Activated CD4-positive, alpha-beta T cell treated with anti-CD3 and anti-CD28 coated beads, Interleukin-2, amount 10 ng/mL, durations not matched to agents 7 days and 5 days (primary cell): ENCODE measurements at regions not wholly inside any gene's neighbourhood (a gene's known extent, or its start where the extent isn't known, plus 50 kb on each side); places are given as distances from the start of the nearest gene placed in this dataset.
"Not testable (repeated sequence)": the region's sequence is repeated elsewhere in the genome, so short reads cannot be mapped to it uniquely, and the experiment has no call there.

Experiments
- CTCF ChIA-PET: fragments of 350-600 bp; sonication (Branson Sonifier 250); formaldehyde crosslinking; loops from one replicate; lab custom pipeline; 2021; ENCODE audit warnings: antibody characterized with exemption; lab: Charles Lee
- POLR2A ChIA-PET: fragments of 350-600 bp; sonication (Branson Sonifier 250); formaldehyde crosslinking; loops from one replicate; lab custom pipeline; 2021; ENCODE audit warnings: antibody characterized with exemption; lab: Charles Lee
- DNase-seq: peaks from one replicate; pipeline ENCODE4 v3.0.0-alpha.2; 2020
- H3K27ac Mint-ChIP-seq: one replicate; pipeline ENCODE4 v1.8.0; 2021; ENCODE audit warnings: mild to moderate bottlenecking, moderate library complexity, mixed read lengths
- H3K27me3 Mint-ChIP-seq: one replicate; pipeline ENCODE4 v1.8.0; 2021; ENCODE audit warnings: mixed read lengths
- H3K36me3 Mint-ChIP-seq: one replicate; pipeline ENCODE4 v1.8.0; 2021; ENCODE audit warnings: low read depth, mixed read lengths
- H3K4me1 Mint-ChIP-seq: one replicate; pipeline ENCODE4 v1.8.0; 2021; ENCODE audit warnings: mixed read lengths
- H3K4me3 Mint-ChIP-seq: one replicate; pipeline ENCODE4 v1.8.0; 2021; ENCODE audit warnings: mild to moderate bottlenecking, moderate library complexity, mixed read lengths
- H3K9me3 Mint-ChIP-seq: one replicate; pipeline ENCODE4 v1.8.0; 2021; ENCODE audit warnings: mixed read lengths

- ChIA-PET POLR2A (no interaction called here), CTCF (no interaction called here)
- H3K36me3 Mint-ChIP-seq = no peaks in the 10 kb centered on the region
- DNase-seq = no peak
- H3K9me3 Mint-ChIP-seq = peaks cover 3% of the 10 kb centered on the region
- H3K27ac Mint-ChIP-seq = no peak overlapping the region
- H3K4me1 Mint-ChIP-seq = no peaks in the 10 kb centered on the region
- H3K27me3 Mint-ChIP-seq = peaks cover 2% of the 10 kb centered on the region
- H3K4me3 Mint-ChIP-seq = no peak overlapping the region
Observed at GRCh38 chr9:115414561-115414960, 296.6 kb upstream of the TNC start.

DNA sequence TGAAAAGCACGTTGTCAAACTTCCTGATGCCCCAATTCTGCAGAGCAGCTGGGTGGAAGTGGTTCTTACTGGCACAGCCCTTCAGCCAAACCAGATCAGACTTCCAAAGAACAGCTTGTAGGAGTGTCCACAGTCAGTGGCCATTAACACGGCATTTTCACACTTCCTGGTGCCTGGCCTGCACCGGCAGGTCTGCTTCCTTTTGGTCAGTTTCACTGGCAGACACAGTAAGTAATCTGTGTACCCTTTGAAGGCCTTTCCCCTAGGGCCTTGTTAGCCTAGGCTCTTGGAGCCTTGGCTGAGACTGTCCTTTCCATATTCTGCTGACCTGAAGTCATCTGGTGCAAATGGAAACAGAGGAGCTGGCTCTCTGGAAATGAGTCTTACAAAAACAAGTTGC lies 297.5 kb upstream of the TNC start:
- DNase-seq = no peak
- no peaks in the 10 kb centered on the region for H3K36me3 Mint-ChIP-seq
- H3K27ac Mint-ChIP-seq = no peak overlapping the region
- H3K27me3 Mint-ChIP-seq = peaks cover 2% of the 10 kb centered on the region
- ChIA-PET CTCF (no interaction called here), POLR2A (no interaction called here)
- no peaks in the 10 kb centered on the region for H3K4me1 Mint-ChIP-seq
- peaks cover 3% of the 10 kb centered on the region for H3K9me3 Mint-ChIP-seq
- no peak overlapping the region for H3K4me3 Mint-ChIP-seq

DNA sequence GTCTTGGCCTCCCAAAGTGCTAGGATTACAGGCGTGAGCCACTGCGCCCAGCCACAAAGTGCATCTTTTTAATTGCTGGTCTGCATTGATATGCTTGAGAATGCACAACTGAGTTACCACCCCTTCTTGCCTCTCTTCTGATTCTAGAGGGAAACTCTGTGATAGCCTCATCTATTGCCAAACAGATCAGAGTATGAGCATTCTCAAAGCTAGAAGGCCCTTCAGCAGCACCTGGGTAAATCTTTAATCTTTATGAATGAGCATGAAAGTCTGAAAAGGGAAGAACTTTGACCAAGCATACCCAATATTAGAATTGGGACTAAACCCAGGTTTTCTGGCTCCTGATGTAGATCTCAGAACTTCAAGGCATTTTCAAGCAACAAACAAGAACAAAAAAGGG lies 298.3 kb upstream of the TNC start:
- CTCF ChIA-PET = no interaction called here

DNA sequence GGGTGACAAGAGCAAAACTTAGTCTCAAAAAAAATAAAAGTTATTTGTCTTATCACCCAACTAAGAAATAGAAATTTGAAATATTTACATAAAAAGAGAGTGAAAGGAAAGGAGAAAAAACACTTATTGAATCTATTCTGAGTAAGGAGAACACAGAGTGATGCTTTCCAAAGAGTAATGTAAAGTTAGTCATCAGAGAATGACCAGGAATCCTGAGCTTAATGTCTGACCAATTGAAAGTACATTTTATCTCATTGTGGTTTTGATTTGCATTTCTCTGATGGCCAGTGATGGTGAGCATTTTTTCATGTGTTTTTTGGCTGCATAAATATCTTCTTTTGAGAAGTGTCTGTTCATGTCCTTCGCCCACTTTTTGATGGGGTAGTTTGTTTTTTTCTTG lies 300.2 kb upstream of the TNC start:
- H3K9me3 Mint-ChIP-seq, H3K36me3 Mint-ChIP-seq, POLR2A ChIA-PET, H3K4me3 Mint-ChIP-seq, CTCF ChIA-PET, H3K27me3 Mint-ChIP-seq, DNase-seq, H3K27ac Mint-ChIP-seq, H3K4me1 Mint-ChIP-seq: not testable (repeated sequence)

More for the DNA sequence above, 298.3 kb upstream of the TNC start:
- no peaks in the 10 kb centered on the region for H3K36me3 Mint-ChIP-seq
- H3K27ac Mint-ChIP-seq = no peak overlapping the region
- H3K4me3 Mint-ChIP-seq = no peak overlapping the region
- no peak for DNase-seq
- no peaks in the 10 kb centered on the region for H3K4me1 Mint-ChIP-seq
- peaks cover 2% of the 10 kb centered on the region for H3K27me3 Mint-ChIP-seq
- H3K9me3 Mint-ChIP-seq = peaks cover 3% of the 10 kb centered on the region
- POLR2A ChIA-PET = no interaction called here

DNA sequence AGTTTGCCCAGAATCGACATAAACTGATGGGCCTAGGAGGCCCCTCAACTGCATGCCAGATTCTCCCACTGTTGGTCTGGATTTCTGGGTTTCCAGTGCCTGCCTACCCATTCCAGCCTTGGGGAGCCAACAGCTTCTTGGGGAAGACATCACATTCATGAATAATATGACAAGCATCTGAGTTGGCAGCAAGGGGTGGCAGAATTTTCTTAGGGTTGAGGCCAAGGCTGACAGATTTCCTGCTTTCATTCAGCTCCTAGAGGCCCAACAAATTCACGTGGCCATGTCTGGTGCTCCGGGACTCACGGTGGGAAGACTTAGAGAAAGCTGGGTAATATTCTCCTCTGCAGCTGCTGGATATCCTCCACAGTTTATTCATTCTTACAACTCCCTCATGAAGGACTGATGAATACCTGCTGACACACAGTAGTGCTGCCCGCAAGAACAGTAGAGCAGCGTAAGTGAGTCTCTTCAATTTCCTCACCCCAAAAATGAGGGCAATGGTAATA lies 305.0 kb upstream of the TNC start:
- H3K4me3 Mint-ChIP-seq = no peak overlapping the region
- peaks cover 8% of the 10 kb centered on the region for H3K9me3 Mint-ChIP-seq
- no peaks in the 10 kb centered on the region for H3K4me1 Mint-ChIP-seq
- ChIA-PET POLR2A (no interaction called here), CTCF (no interaction called here)
- H3K36me3 Mint-ChIP-seq = no peaks in the 10 kb centered on the region
- no peak for DNase-seq
- no peak overlapping the region for H3K27ac Mint-ChIP-seq
- no peaks in the 10 kb centered on the region for H3K27me3 Mint-ChIP-seq

GRCh38 chr9:115423646-115424045 lies 305.7 kb upstream of the TNC start:
- H3K27me3 Mint-ChIP-seq = no peaks in the 10 kb centered on the region
- H3K4me1 Mint-ChIP-seq = no peaks in the 10 kb centered on the region
- no peaks in the 10 kb centered on the region for H3K36me3 Mint-ChIP-seq
- ChIA-PET POLR2A (no interaction called here), CTCF (no interaction called here)
- no peak for DNase-seq
- H3K27ac Mint-ChIP-seq = no peak overlapping the region
- H3K4me3 Mint-ChIP-seq = no peak overlapping the region
- H3K9me3 Mint-ChIP-seq = peaks cover 8% of the 10 kb centered on the region

DNA sequence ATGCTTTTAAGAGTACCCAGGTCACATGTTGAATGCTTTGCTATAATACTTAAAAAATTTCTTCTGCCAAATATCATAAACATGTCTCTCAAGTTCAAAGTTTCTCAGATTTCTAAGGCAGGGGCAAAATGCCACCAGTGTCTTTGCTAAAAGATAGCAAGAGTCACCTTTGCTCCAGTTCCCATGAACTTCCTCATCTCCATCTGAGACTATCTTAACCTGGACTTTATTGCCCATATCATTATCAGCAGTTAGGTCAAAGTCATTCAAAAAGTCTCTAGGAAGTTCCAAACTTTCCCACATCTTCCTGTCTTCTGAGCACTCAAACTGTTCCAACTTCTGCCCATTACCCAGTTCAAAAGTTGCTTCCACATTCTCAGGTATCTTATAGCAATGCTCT lies 307.6 kb upstream of the TNC start:
- POLR2A ChIA-PET = no interaction called here
- no peaks in the 10 kb centered on the region for H3K27me3 Mint-ChIP-seq
- no peak overlapping the region for H3K27ac Mint-ChIP-seq
- DNase-seq = no peak
- no peak overlapping the region for H3K4me3 Mint-ChIP-seq
- H3K9me3 Mint-ChIP-seq = peaks cover 8% of the 10 kb centered on the region
- H3K36me3 Mint-ChIP-seq = no peaks in the 10 kb centered on the region
- H3K4me1 Mint-ChIP-seq = no peaks in the 10 kb centered on the region
- CTCF ChIA-PET = no interaction called here

GRCh38 chr9:115437418-115437817 lies 319.5 kb upstream of the TNC start:
- no peak for DNase-seq
- no peaks in the 10 kb centered on the region for H3K4me1 Mint-ChIP-seq
- no peaks in the 10 kb centered on the region for H3K36me3 Mint-ChIP-seq
- no peak overlapping the region for H3K27ac Mint-ChIP-seq
- H3K9me3 Mint-ChIP-seq = no peaks in the 10 kb centered on the region
- POLR2A ChIA-PET = no interaction called here
- H3K4me3 Mint-ChIP-seq = no peak overlapping the region
- H3K27me3 Mint-ChIP-seq = no peaks in the 10 kb centered on the region
- CTCF ChIA-PET = no interaction called here

DNA sequence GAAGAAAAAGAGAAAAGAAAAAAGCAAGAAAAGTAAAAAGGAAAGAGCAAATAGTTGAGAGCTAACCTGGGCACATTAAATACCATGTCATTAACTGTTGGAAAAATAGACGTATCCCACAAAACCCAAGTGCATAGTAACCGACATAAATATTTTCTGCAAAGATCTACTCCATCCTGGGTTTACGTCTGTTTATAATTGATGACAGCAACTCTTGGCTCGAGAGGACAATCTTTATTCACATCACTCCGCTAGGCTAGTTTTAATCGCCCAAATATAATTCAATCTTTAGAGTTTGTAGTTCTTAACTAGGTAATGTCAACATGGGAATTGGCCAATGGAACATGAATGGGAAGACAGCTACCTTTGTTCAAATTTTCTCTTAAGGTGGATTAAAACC lies 321.7 kb upstream of the TNC start:
- POLR2A ChIA-PET = no interaction called here
- H3K27me3 Mint-ChIP-seq = no peaks in the 10 kb centered on the region
- no peak overlapping the region for H3K27ac Mint-ChIP-seq
- CTCF ChIA-PET = no interaction called here
- H3K9me3 Mint-ChIP-seq = no peaks in the 10 kb centered on the region
- no peak overlapping the region for H3K4me3 Mint-ChIP-seq
- no peaks in the 10 kb centered on the region for H3K36me3 Mint-ChIP-seq
- H3K4me1 Mint-ChIP-seq = no peaks in the 10 kb centered on the region
- DNase-seq = no peak

GRCh38 chr9:115442054-115442453 lies 324.1 kb upstream of the TNC start:
- DNase-seq = no peak
- no peaks in the 10 kb centered on the region for H3K27me3 Mint-ChIP-seq
- ChIA-PET POLR2A (no interaction called here), CTCF (no interaction called here)
- H3K9me3 Mint-ChIP-seq = no peaks in the 10 kb centered on the region
- H3K36me3 Mint-ChIP-seq = no peaks in the 10 kb centered on the region
- H3K4me1 Mint-ChIP-seq = no peaks in the 10 kb centered on the region
- H3K27ac Mint-ChIP-seq = no peak overlapping the region
- H3K4me3 Mint-ChIP-seq = no peak overlapping the region

GRCh38 chr9:115443890-115444289 lies 325.9 kb upstream of the TNC start:
- Mint-ChIP-seq H3K4me1 (no peaks in the 10 kb centered on the region), H3K27ac (no peak overlapping the region), H3K36me3 (no peaks in the 10 kb centered on the region), H3K27me3 (peaks cover 3% of the 10 kb centered on the region), H3K9me3 (no peaks in the 10 kb centered on the region), H3K4me3 (no peak overlapping the region)
- no peak for DNase-seq
- POLR2A ChIA-PET = no interaction called here
- CTCF ChIA-PET = interaction anchor here (1.3 kb wide), 1 partner anchor 583 kb away, joined by 4 read pairs; no protein-coding TSS in a partner anchor

DNA sequence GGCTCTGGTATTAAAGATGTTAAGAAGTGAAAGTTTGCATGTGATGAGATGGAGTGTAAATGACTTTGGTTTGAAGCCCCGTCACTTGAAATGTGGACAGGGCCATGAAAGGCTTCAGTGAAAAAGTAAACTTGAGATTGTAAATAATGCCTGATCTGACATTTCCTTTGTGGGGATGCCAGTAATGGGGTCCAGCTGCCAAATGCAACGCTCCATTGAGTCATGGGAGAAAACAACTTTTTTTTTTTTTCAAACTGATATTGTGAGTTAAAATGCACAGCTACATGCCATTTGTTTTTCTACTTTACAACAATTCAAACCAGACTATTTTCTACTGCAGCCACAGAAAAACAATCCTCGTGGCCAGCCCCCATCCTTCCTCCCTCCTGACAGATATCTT lies 327.0 kb upstream of the TNC start:
- H3K4me1 Mint-ChIP-seq = no peaks in the 10 kb centered on the region
- no peaks in the 10 kb centered on the region for H3K36me3 Mint-ChIP-seq
- no peaks in the 10 kb centered on the region for H3K9me3 Mint-ChIP-seq
- ChIA-PET POLR2A (no interaction called here), CTCF (interaction anchor here (1.3 kb wide), 1 partner anchor 584 kb away, joined by 4 read pairs; no protein-coding TSS in a partner anchor)
- H3K27me3 Mint-ChIP-seq = peaks cover 10% of the 10 kb centered on the region
- no peak overlapping the region for H3K4me3 Mint-ChIP-seq
- H3K27ac Mint-ChIP-seq = no peak overlapping the region
- no peak for DNase-seq

DNA sequence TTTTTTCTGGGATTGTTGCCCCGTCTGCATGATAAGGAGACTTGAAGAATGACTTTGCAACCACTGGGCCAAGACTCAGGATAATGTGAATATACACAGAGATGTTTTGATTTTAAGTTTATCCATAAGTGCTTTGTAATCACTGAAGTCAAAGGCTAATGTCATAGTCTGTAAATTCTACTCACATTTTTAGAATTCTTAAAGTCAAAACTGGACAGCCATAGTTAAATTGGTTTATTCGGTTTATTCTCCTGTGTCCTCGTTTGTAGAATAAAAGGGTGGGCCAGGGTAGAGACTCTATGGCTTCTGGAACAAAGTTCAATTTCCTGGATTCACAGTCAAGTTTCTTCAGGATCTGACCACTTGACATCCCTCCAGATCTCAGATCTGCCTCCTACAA lies 327.7 kb upstream of the TNC start:
- Mint-ChIP-seq H3K27ac (no peak overlapping the region), H3K36me3 (no peaks in the 10 kb centered on the region), H3K4me3 (no peak overlapping the region), H3K27me3 (peaks cover 11% of the 10 kb centered on the region), H3K4me1 (no peaks in the 10 kb centered on the region), H3K9me3 (no peaks in the 10 kb centered on the region)
- POLR2A ChIA-PET = no interaction called here
- CTCF ChIA-PET = no interaction called here
- no peak for DNase-seq

GRCh38 chr9:115456515-115456914 lies 338.6 kb upstream of the TNC start:
- ChIA-PET POLR2A (no interaction called here), CTCF (no interaction called here)
- H3K36me3 Mint-ChIP-seq = no peaks in the 10 kb centered on the region
- H3K9me3 Mint-ChIP-seq = no peaks in the 10 kb centered on the region
- H3K4me1 Mint-ChIP-seq = no peaks in the 10 kb centered on the region
- no peaks in the 10 kb centered on the region for H3K27me3 Mint-ChIP-seq
- no peak overlapping the region for H3K27ac Mint-ChIP-seq
- no peak for DNase-seq
- H3K4me3 Mint-ChIP-seq = no peak overlapping the region
